K562 (cell line): ENCODE measurements at regions not wholly inside any gene's neighbourhood (a gene's known extent, or its start where the extent isn't known, plus 50 kb on each side); places are given as distances from the start of the nearest gene placed in this dataset.

Source experiments
- ATAC-seq: fragments of 200-7000 bp; cut with Tn5 transposase; 3 replicates; pipeline ENCODE4 v1.9.1; 2020; ENCODE audit warnings: moderate library complexity
- BruUV-seq: library from RNA; stranded (reverse); fragments of 400-500 nt; replicated peaks from 2 replicates; lab custom pipeline; 2021; lab: Mats Ljungman, UMichigan
- CTCF ChIA-PET: fragments of 300-600 bp; formaldehyde crosslinking; extraction: SDS; loops from one replicate; lab custom pipeline; 2021; ENCODE audit warnings: low intra/inter-chr PET ratio; lab: Yijun Ruan, JAX
- POLR2A ChIA-PET: fragments of 300-600, 350-650 bp; sonication (Branson Sonifier 250); formaldehyde crosslinking; extraction: SDS; loops from one replicate; lab custom pipeline; 2021; ENCODE audit warnings: antibody characterized with exemption, inconsistent platforms; lab: Yijun Ruan, JAX
- DNase-seq, 4 experiments: peaks; one replicate each; pipeline versions ENCODE4 v3.0.0 to v3.0.0-alpha.2; 2011 to 2018; ENCODE audit warnings: low spot score in 3 of 4, mixed read lengths in 3 of 4; ENCODE audit errors: extremely low read depth in 1 of 4
- FAIRE-seq: peaks from 2 replicates; lab custom pipeline; 2011; peaks lifted over from hg19 to GRCh38; lab: Jason Lieb, UNC
- H2AFZ ChIP-seq: 2 replicates; pipeline ENCODE4 v1.6.0; 2011; ENCODE audit warnings: low read depth, low read length, control low read depth, inconsistent platforms
- H3K27ac ChIP-seq: fragments of 200-600 bp; 3 replicates; pipeline ENCODE4 v1.8.0; 2011; ENCODE audit warnings: low read depth, mild to moderate bottlenecking, control low read depth, inconsistent platforms, low read length, moderate library complexity, mixed read lengths; ENCODE audit errors: extremely low read depth
- H3K27me3 ChIP-seq, 2 experiments: fragments of 300-600 bp in 1 of 2; 2 replicates in 1 of 2; 3 replicates in 1 of 2; pipeline versions ENCODE4 v1.6.0 to v1.8.0; 2011; ENCODE audit warnings: inconsistent platforms in 2 of 2, low read length in 2 of 2, mild to moderate bottlenecking in 1 of 2, mixed read lengths in 1 of 2, moderate library complexity in 1 of 2; ENCODE audit not compliant: control insufficient read depth in 2 of 2, insufficient read depth in 2 of 2
- H3K36me3 ChIP-seq: fragments of 300-600 bp; 3 replicates; pipeline ENCODE4 v1.8.0; 2011; ENCODE audit warnings: mild to moderate bottlenecking, low read length, inconsistent platforms; ENCODE audit not compliant: control insufficient read depth, insufficient read depth
- H3K4me1 ChIP-seq, 2 experiments: fragments of 200-600 bp in 1 of 2; replicated peaks in 1 of 2; 2 replicates in 1 of 2; 3 replicates in 1 of 2; pipeline versions ENCODE4 v1.5.1 to v1.8.0; 2011; ENCODE audit warnings: inconsistent platforms in 2 of 2, low read length in 2 of 2, mild to moderate bottlenecking in 1 of 2, mixed read lengths in 1 of 2, moderate library complexity in 1 of 2; ENCODE audit not compliant: control insufficient read depth in 2 of 2, insufficient read depth in 2 of 2
- H3K4me2 ChIP-seq: 2 replicates; pipeline ENCODE4 v1.6.1; 2011; ENCODE audit warnings: low read length, control low read depth, inconsistent platforms, mixed read lengths; ENCODE audit not compliant: insufficient read depth
- H3K4me3 ChIP-seq: fragments of 200-600 bp; sonication (generic), shearing (Covaris generic); 2 replicates; pipeline ENCODE4 v1.5.1; 2016; ENCODE audit warnings: control low read depth, inconsistent platforms
- H3K79me2 ChIP-seq: fragments of 200-600 bp; 3 replicates; pipeline ENCODE4 v1.8.0; 2011; ENCODE audit warnings: low read length, inconsistent platforms; ENCODE audit not compliant: control insufficient read depth, insufficient read depth
- H3K9ac ChIP-seq, 2 experiments: 2 replicates each; pipeline versions ENCODE4 v1.6.0 to v1.6.1; 2011; ENCODE audit warnings: low read depth in 2 of 2, low read length in 2 of 2, control low read depth in 1 of 2, inconsistent platforms in 1 of 2, mild to moderate bottlenecking in 1 of 2, mixed read lengths in 1 of 2; ENCODE audit not compliant: insufficient read depth in 1 of 2
- H3K9me1 ChIP-seq: one replicate; pipeline ENCODE4 v1.6.0; 2011; ENCODE audit warnings: inconsistent platforms, mild to moderate bottlenecking, low read length, moderate library complexity; ENCODE audit not compliant: control insufficient read depth, insufficient read depth
- H3K9me3 ChIP-seq: replicated peaks from 2 replicates; pipeline ENCODE4 v1.5.1; 2011; ENCODE audit warnings: low read depth, low read length, inconsistent platforms; ENCODE audit not compliant: control insufficient read depth, insufficient read depth
- H4K20me1 ChIP-seq: replicated peaks from 2 replicates; pipeline ENCODE4 v1.6.1; 2011; ENCODE audit warnings: low read length, inconsistent platforms, mixed read lengths; ENCODE audit not compliant: control insufficient read depth, insufficient read depth
- CEBPG ChIP-seq, 3 experiments: fragments of 200-800 bp in 1 of 3; sonication (Bioruptor generic) in 1 of 3; sonication (generic) in 1 of 3; formaldehyde crosslinking in 1 of 3; IDR thresholded peaks in 2 of 3; conservative IDR thresholded peaks in 1 of 3; 2 replicates each; pipeline versions ENCODE4 v1.6.1 to v1.8.0; 2016 to 2022; ENCODE audit warnings: missing compliant biosample characterization in 2 of 3, missing genetic modification characterization in 2 of 3, mild to moderate bottlenecking in 1 of 3, missing genetic modification reagents in 1 of 3
- DACH1 ChIP-seq: fragments of 450-650 bp; IDR thresholded peaks from 2 replicates; pipeline ENCODE4 v1.6.1; 2018; ENCODE audit not compliant: partially characterized antibody
- GABPB2 ChIP-seq: fragments of 250-450 bp; sonication (Bioruptor Pico); conservative IDR thresholded peaks from 2 replicates; pipeline ENCODE4 v1.5.1; 2021; ENCODE audit warnings: mild to moderate bottlenecking
- KAT2B ChIP-seq: IDR thresholded peaks from one replicate; pipeline ENCODE4 v1.6.1; 2012; ENCODE audit warnings: low read depth, mild to moderate bottlenecking, control low read depth, inconsistent platforms, low read length, moderate library complexity
- NFIC ChIP-seq: fragments of 450-650 bp; IDR thresholded peaks from 2 replicates; pipeline ENCODE4 v1.6.1; 2017; ENCODE audit warnings: mild to moderate bottlenecking, inconsistent platforms
- RAD51 ChIP-seq: fragments of 450-650 bp; IDR thresholded peaks from 2 replicates; pipeline ENCODE4 v1.7.1; 2016; ENCODE audit warnings: low read depth, mild to moderate bottlenecking, borderline replicate concordance
- RCOR1 ChIP-seq, 2 experiments: IDR thresholded peaks; 2 replicates each; pipeline ENCODE4 v1.6.1; 2012; ENCODE audit warnings: low read depth in 2 of 2, low read length in 2 of 2, borderline replicate concordance in 1 of 2, improper control_type of control experiment in 1 of 2
- SETDB1 ChIP-seq: IDR thresholded peaks from one replicate; pipeline ENCODE4 v1.6.1; 2012; ENCODE audit warnings: low read length, control low read depth, inconsistent platforms
- ZNF146 ChIP-seq: IDR thresholded peaks from one replicate; pipeline ENCODE4 v1.6.1; 2018; ENCODE audit warnings: missing compliant biosample characterization; ENCODE audit not compliant: unreplicated experiment
- ZNF197 ChIP-seq: fragments of 200-800 bp; sonication (Bioruptor generic); IDR thresholded peaks from 2 replicates; pipeline ENCODE4 v1.6.1; 2016; ENCODE audit warnings: low read depth, missing genetic modification characterization, missing compliant biosample characterization
- ZNF324 ChIP-seq: fragments of 250-450 bp; sonication (Bioruptor Pico); IDR thresholded peaks from 2 replicates; pipeline ENCODE4 v1.4.0; 2020; ENCODE audit warnings: mild to moderate bottlenecking
- ZNF57 ChIP-seq: fragments of 450-650 bp; formaldehyde crosslinking; IDR thresholded peaks from 2 replicates; pipeline ENCODE4 v1.4.0; 2020; ENCODE audit warnings: mild to moderate bottlenecking, moderate library complexity
- ZNF77 ChIP-seq: fragments of 250-450 bp; sonication (Bioruptor Pico); IDR thresholded peaks from 2 replicates; pipeline ENCODE4 v1.5.0; 2020
- in situ Hi-C: fragments of 300-500 bp; cut with MboI; formaldehyde crosslinking; loops from 4 replicates; pipeline ENCODE4 v1.15.0; 2018; ENCODE audit warnings: inconsistent platforms, mixed read lengths
- intact Hi-C: fragments of 100-400 bp; cut with micrococcal nuclease; formaldehyde crosslinking; loops from 2 replicates; pipeline ENCODE4 v1.14.2; 2022
- TF ChIP-seq, protein P1 (sequence below), 3 experiments: fragments of 200-800 bp in 1 of 3; fragments of 250-450 bp in 1 of 3; fragments of 450-650 bp in 1 of 3; sonication (Bioruptor Pico) in 1 of 3; sonication (Bioruptor generic) in 1 of 3; formaldehyde crosslinking in 1 of 3; IDR thresholded peaks; 2 replicates each; pipeline versions ENCODE4 v1.6.1 to v1.8.0; 2016 to 2022; ENCODE audit warnings: mild to moderate bottlenecking in 2 of 3, missing genetic modification characterization in 2 of 3, missing compliant biosample characterization in 1 of 3, moderate library complexity in 1 of 3
- TF ChIP-seq, protein P2 (sequence below): sonication (generic); formaldehyde crosslinking; IDR thresholded peaks from 2 replicates; pipeline ENCODE4 v1.9.0; 2022; ENCODE audit warnings: mild to moderate bottlenecking, missing genetic modification reagents
- TF ChIP-seq, protein P3 (sequence below): sonication (generic); formaldehyde crosslinking; IDR thresholded peaks from 2 replicates; pipeline ENCODE4 v1.8.0; 2022; ENCODE audit warnings: missing genetic modification reagents, mild to moderate bottlenecking, borderline replicate concordance

DNA sequence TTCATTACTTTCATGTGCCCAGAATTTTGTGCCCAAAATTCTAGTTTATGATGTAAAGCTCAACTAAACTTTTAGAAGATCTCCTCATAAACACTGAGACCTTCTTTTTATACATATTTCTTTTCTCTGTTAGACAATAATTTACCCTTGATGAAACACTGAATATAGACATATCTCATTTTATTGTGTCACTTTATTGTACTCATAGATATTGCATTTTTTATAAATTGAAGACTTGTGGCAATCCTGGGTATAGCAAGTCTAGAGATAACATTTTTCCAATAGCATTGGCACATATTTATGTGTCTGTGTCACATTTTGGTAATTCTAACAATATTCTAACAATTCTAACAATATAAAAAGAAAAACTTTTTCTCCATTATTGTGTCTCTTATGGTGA is 74.9 kb upstream of the POU3F2 start:
- in situ Hi-C loops (no loop called here), intact Hi-C loops (no loop called here)
- H4K20me1 ChIP-seq = no peaks in the 10 kb centered on the region
- no peak overlapping the region for H3K9ac ChIP-seq
- no peak for ATAC-seq
- H3K36me3 ChIP-seq = no peaks in the 10 kb centered on the region
- H3K4me2 ChIP-seq = no peak overlapping the region
- no peaks in the 10 kb centered on the region for H3K79me2 ChIP-seq
- no peaks in the 10 kb centered on the region for H3K9me3 ChIP-seq
- ChIA-PET CTCF (no interaction called here), POLR2A (no interaction called here)
- H2AFZ ChIP-seq = no peak overlapping the region
- H3K27ac ChIP-seq = no peak overlapping the region
- no TSS peak for BruUV-seq
- no peaks in the 10 kb centered on the region for H3K9me1 ChIP-seq
- no peak overlapping the region for H3K4me3 ChIP-seq
- no peaks in the 10 kb centered on the region for H3K27me3 ChIP-seq
- TF ChIP-seq KAT2B (no peak), NFIC (no peak), ZNF57 (CRISPR knock-in tag) (no peak), RCOR1 (IDR thresholded peaks at IDR 0.05; ENCODE audit: borderline replicate concordance in 1 of 2, low read depth in 2 of 2, low read length in 2 of 2) (no peak), ZNF77 (CRISPR knock-in tag) (no peak), RAD51 (no peak), ZNF324 (CRISPR knock-in tag) (no peak), SETDB1 (no peak), ZNF146 (no peak), GABPB2 (CRISPR knock-in tag) (no peak), ZNF197 (CRISPR knock-in tag) (no peak), CEBPG (CRISPR knock-in tag; IDR thresholded peaks at IDR 0.05) (no peak), CEBPG (tag; conservative IDR thresholded peaks at IDR 0.05 in 1 of 2, IDR thresholded peaks at IDR 0.05 in 1 of 2) (no peak), DACH1 (no peak)
- TF ChIP-seq, protein P1, sequence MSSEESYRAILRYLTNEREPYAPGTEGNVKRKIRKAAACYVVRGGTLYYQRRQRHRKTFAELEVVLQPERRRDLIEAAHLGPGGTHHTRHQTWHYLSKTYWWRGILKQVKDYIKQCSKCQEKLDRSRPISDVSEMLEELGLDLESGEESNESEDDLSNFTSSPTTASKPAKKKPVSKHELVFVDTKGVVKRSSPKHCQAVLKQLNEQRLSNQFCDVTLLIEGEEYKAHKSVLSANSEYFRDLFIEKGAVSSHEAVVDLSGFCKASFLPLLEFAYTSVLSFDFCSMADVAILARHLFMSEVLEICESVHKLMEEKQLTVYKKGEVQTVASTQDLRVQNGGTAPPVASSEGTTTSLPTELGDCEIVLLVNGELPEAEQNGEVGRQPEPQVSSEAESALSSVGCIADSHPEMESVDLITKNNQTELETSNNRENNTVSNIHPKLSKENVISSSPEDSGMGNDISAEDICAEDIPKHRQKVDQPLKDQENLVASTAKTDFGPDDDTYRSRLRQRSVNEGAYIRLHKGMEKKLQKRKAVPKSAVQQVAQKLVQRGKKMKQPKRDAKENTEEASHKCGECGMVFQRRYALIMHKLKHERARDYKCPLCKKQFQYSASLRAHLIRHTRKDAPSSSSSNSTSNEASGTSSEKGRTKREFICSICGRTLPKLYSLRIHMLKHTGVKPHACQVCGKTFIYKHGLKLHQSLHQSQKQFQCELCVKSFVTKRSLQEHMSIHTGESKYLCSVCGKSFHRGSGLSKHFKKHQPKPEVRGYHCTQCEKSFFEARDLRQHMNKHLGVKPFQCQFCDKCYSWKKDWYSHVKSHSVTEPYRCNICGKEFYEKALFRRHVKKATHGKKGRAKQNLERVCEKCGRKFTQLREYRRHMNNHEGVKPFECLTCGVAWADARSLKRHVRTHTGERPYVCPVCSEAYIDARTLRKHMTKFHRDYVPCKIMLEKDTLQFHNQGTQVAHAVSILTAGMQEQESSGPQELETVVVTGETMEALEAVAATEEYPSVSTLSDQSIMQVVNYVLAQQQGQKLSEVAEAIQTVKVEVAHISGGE (CRISPR knock-in tag; IDR thresholded peaks at IDR 0.05) = no peak
- TF ChIP-seq, protein P2, sequence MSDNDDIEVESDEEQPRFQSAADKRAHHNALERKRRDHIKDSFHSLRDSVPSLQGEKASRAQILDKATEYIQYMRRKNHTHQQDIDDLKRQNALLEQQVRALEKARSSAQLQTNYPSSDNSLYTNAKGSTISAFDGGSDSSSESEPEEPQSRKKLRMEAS (CRISPR knock-in tag) = no peak
- TF ChIP-seq, protein P3, sequence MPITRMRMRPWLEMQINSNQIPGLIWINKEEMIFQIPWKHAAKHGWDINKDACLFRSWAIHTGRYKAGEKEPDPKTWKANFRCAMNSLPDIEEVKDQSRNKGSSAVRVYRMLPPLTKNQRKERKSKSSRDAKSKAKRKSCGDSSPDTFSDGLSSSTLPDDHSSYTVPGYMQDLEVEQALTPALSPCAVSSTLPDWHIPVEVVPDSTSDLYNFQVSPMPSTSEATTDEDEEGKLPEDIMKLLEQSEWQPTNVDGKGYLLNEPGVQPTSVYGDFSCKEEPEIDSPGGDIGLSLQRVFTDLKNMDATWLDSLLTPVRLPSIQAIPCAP (CRISPR knock-in tag) = no peak
- H3K4me1 ChIP-seq = no peaks in the 10 kb centered on the region
- no peak for DNase-seq
- FAIRE-seq = no peak
